ENCODE measurements at regions not wholly inside any gene's neighbourhood (a gene's known extent, or its start where the extent isn't known, plus 50 kb on each side); places are given as distances from the start of the nearest gene placed in this dataset.

GRCh38 chr2:594297-594949 is 82.8 kb downstream of the TMEM18 start:
- H3K4me1 Mint-ChIP-seq (ENCODE audit: low read depth): no peaks in the 10 kb centered on the region
- intact Hi-C loops (cut with DNase I, micrococcal nuclease): no loop called here
- Histone ChIP-seq H3K4me1 (ENCODE audit: insufficient read depth, low read length) (no peaks in the 10 kb centered on the region), H3K27me3 (ENCODE audit: control insufficient read depth in 1 of 2, insufficient read depth in 2 of 2, low read length in 2 of 2) (peaks cover 0 to 3% of the 10 kb centered on the region in 2 experiments), H3K9me3 (ENCODE audit: control insufficient read depth in 1 of 2, insufficient read depth in 1 of 2, low read length in 2 of 2) (no peaks in the 10 kb centered on the region), H3K27ac (ENCODE audit: low read depth in 1 of 2, low read length in 2 of 2) (no peak overlapping the region), H3K4me3 (ENCODE audit: low read length) (no peak overlapping the region), H3K36me3 (ENCODE audit: insufficient read depth, low read length) (no peaks in the 10 kb centered on the region)
- TF ChIP-seq CTCF (IDR thresholded peaks at IDR 0.05): no peak
- no peak overlapping the region for H3K27ac Mint-ChIP-seq
- ChIA-PET POLR2A (no interaction called here), CTCF (no interaction called here)
- no peak overlapping the region for H3K4me3 Mint-ChIP-seq
- no peaks in the 10 kb centered on the region for H3K9me3 Mint-ChIP-seq
- H3K36me3 Mint-ChIP-seq (ENCODE audit: low read depth): no peaks in the 10 kb centered on the region
- no peak for DNase-seq
- H3K27me3 Mint-ChIP-seq: no peaks in the 10 kb centered on the region
- ATAC-seq (ENCODE audit: poor library complexity): no peak

- DNase-seq (no peak), ATAC-seq (ENCODE audit: poor library complexity) (no peak)
- no peaks in the 10 kb centered on the region for H3K36me3 Mint-ChIP-seq (ENCODE audit: low read depth)
- POLR2A ChIA-PET: no interaction called here
- Histone ChIP-seq H3K27me3 (ENCODE audit: control insufficient read depth in 1 of 2, insufficient read depth in 2 of 2, low read length in 2 of 2) (peaks cover 0 to 3% of the 10 kb centered on the region in 2 experiments), H3K4me3 (ENCODE audit: low read length) (no peak overlapping the region), H3K27ac (ENCODE audit: low read depth in 1 of 2, low read length in 2 of 2) (no peak overlapping the region), H3K4me1 (ENCODE audit: insufficient read depth, low read length) (no peaks in the 10 kb centered on the region), H3K36me3 (ENCODE audit: insufficient read depth, low read length) (no peaks in the 10 kb centered on the region), H3K9me3 (ENCODE audit: control insufficient read depth in 1 of 2, insufficient read depth in 1 of 2, low read length in 2 of 2) (no peaks in the 10 kb centered on the region)
- H3K27ac Mint-ChIP-seq: no peak overlapping the region
- no peak for TF ChIP-seq CTCF (IDR thresholded peaks at IDR 0.05)
- H3K27me3 Mint-ChIP-seq: no peaks in the 10 kb centered on the region
- intact Hi-C loops (cut with DNase I, micrococcal nuclease): no loop called here
- CTCF ChIA-PET: no interaction called here
- H3K9me3 Mint-ChIP-seq: no peaks in the 10 kb centered on the region
- H3K4me3 Mint-ChIP-seq: no peak overlapping the region
- no peaks in the 10 kb centered on the region for H3K4me1 Mint-ChIP-seq (ENCODE audit: low read depth)
Measured at GRCh38 chr2:593356-594026, 83.7 kb downstream of the TMEM18 start.

GRCh38 chr2:592737-593136 is 84.5 kb downstream of the TMEM18 start:
- intact Hi-C loops (cut with DNase I, micrococcal nuclease): no loop called here
- ChIA-PET CTCF (no interaction called here), POLR2A (no interaction called here)
- Histone ChIP-seq H3K4me1 (ENCODE audit: insufficient read depth, low read length) (no peaks in the 10 kb centered on the region), H3K27me3 (ENCODE audit: control insufficient read depth in 1 of 2, insufficient read depth in 2 of 2, low read length in 2 of 2) (peaks cover 0 to 3% of the 10 kb centered on the region in 2 experiments), H3K4me3 (ENCODE audit: low read length) (no peak overlapping the region), H3K27ac (ENCODE audit: low read depth in 1 of 2, low read length in 2 of 2) (no peak overlapping the region), H3K36me3 (ENCODE audit: insufficient read depth, low read length) (no peaks in the 10 kb centered on the region), H3K9me3 (ENCODE audit: control insufficient read depth in 1 of 2, insufficient read depth in 1 of 2, low read length in 2 of 2) (no peaks in the 10 kb centered on the region)
- no peaks in the 10 kb centered on the region for H3K4me1 Mint-ChIP-seq (ENCODE audit: low read depth)
- no peaks in the 10 kb centered on the region for H3K36me3 Mint-ChIP-seq (ENCODE audit: low read depth)
- H3K27me3 Mint-ChIP-seq: no peaks in the 10 kb centered on the region
- H3K27ac Mint-ChIP-seq: no peak overlapping the region
- TF ChIP-seq CTCF (IDR thresholded peaks at IDR 0.05): no peak
- H3K9me3 Mint-ChIP-seq: no peaks in the 10 kb centered on the region
- ATAC-seq (ENCODE audit: poor library complexity): no peak
- no peak overlapping the region for H3K4me3 Mint-ChIP-seq
- no peak for DNase-seq

Data from CD4-positive, alpha-beta T cell (primary cell).